ENCODE measurements at regions not wholly inside any gene's neighbourhood (a gene's known extent, or its start where the extent isn't known, plus 50 kb on each side); places are given as distances from the start of the nearest gene placed in this dataset.
"Not testable (repeated sequence)": the region's sequence is repeated elsewhere in the genome, so short reads cannot be mapped to it uniquely, and the experiment has no call there.

- no peak for FAIRE-seq
These were observed 112.5 kb downstream of the EFEMP1 start for GRCh38 chr2:55811048-55811447.

GRCh38 chr2:55810622-55811020, 113.0 kb downstream of the EFEMP1 start:
- FAIRE-seq: no peak

- no peak for FAIRE-seq
These were observed 113.5 kb downstream of the EFEMP1 start for GRCh38 chr2:55809875-55810621.

- FAIRE-seq: no peak
These were observed 114.3 kb upstream of the PNPT1 start for GRCh38 chr2:55807900-55808299.

GRCh38 chr2:55805686-55806085, 112.0 kb upstream of the PNPT1 start:
- FAIRE-seq: no peak

- no peak for FAIRE-seq
These were observed 110.9 kb upstream of the PNPT1 start for GRCh38 chr2:55804535-55804934.

GRCh38 chr2:55802067-55802466, 108.4 kb upstream of the PNPT1 start:
- no peak for FAIRE-seq

- FAIRE-seq: no peak
These were observed 107.8 kb upstream of the PNPT1 start for GRCh38 chr2:55801436-55801835.

- not testable (repeated sequence) for FAIRE-seq
These were observed 106.0 kb upstream of the PNPT1 start for GRCh38 chr2:55799624-55800023.

GRCh38 chr2:55796121-55796520, 102.5 kb upstream of the PNPT1 start:
- no peak for FAIRE-seq

- FAIRE-seq: not testable (repeated sequence)
These were observed 100.0 kb upstream of the PNPT1 start for GRCh38 chr2:55793602-55794001.

- FAIRE-seq: no peak
These were observed 92.6 kb upstream of the PNPT1 start for GRCh38 chr2:55786280-55786679.

- FAIRE-seq: not testable (repeated sequence)
These were observed 90.1 kb upstream of the PNPT1 start for GRCh38 chr2:55783751-55784150.

GRCh38 chr2:55782528-55783173, 89.0 kb upstream of the PNPT1 start:
- no peak for FAIRE-seq

- no peak for FAIRE-seq
These were observed 87.9 kb upstream of the PNPT1 start for GRCh38 chr2:55781542-55781941.

GRCh38 chr2:55780697-55781096, 87.1 kb upstream of the PNPT1 start:
- no peak for FAIRE-seq

GRCh38 chr2:55779459-55780421, 86.1 kb upstream of the PNPT1 start:
- FAIRE-seq: no peak

GRCh38 chr2:55776966-55777365, 83.3 kb upstream of the PNPT1 start:
- no peak for FAIRE-seq

GRCh38 chr2:55776479-55776878, 82.8 kb upstream of the PNPT1 start:
- no peak for FAIRE-seq

GRCh38 chr2:55775828-55776227, 82.2 kb upstream of the PNPT1 start:
- no peak for FAIRE-seq

GRCh38 chr2:55773651-55774050, 80.0 kb upstream of the PNPT1 start:
- not testable (repeated sequence) for FAIRE-seq

- no peak for FAIRE-seq
These were observed 78.7 kb upstream of the PNPT1 start for GRCh38 chr2:55772109-55772980.

Measured in islet of Langerhans (tissue), 1 donor.